Esophagus muscularis mucosa (tissue), 3 donors: ENCODE measurements at regions not wholly inside any gene's neighbourhood (a gene's known extent, or its start where the extent isn't known, plus 50 kb on each side); places are given as distances from the start of the nearest gene placed in this dataset.

Experiments
- POLR2AphosphoS5 ChIP-seq, 2 donors: sonication (generic); formaldehyde crosslinking; IDR thresholded peaks; one replicate each; pipeline ENCODE4 v1.6.1; 2017; ENCODE audit warnings: antibody characterized with exemption in 2 of 2
- TF ChIP-seq, protein P1 (sequence below), 3 experiments: fragments of 200-600 bp in 2 of 3; fragments of 450-650 bp in 1 of 3; sonication (generic) in 2 of 3; IDR thresholded peaks; one replicate each; pipeline ENCODE4 v1.5.1; 2017 to 2019; ENCODE audit warnings: antibody characterized with exemption in 3 of 3, mild to moderate bottlenecking in 2 of 3, moderate library complexity in 1 of 3

DNA sequence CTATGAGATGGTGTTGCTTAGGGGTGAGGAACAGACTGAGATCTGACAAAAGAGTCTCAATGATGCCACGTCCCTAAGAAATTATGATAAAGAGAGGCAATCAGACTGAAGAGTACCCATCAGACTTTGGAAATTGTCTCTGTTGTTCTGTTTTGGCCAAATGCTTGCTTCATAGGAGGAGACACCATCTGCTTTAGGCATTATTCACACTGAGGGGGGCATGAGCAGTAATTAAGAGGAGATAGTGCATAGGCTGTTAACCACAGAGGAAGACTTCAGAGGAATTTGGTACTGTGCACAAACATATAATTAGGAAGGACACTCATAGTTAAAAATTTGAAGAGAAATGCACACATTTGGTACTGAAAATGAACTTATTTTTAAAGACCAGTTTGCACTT lies 190.7 kb downstream of the FAM170A start:
- no peak for TF ChIP-seq POLR2AphosphoS5 (IDR thresholded peaks at IDR 0.05)
- TF ChIP-seq, protein P1, sequence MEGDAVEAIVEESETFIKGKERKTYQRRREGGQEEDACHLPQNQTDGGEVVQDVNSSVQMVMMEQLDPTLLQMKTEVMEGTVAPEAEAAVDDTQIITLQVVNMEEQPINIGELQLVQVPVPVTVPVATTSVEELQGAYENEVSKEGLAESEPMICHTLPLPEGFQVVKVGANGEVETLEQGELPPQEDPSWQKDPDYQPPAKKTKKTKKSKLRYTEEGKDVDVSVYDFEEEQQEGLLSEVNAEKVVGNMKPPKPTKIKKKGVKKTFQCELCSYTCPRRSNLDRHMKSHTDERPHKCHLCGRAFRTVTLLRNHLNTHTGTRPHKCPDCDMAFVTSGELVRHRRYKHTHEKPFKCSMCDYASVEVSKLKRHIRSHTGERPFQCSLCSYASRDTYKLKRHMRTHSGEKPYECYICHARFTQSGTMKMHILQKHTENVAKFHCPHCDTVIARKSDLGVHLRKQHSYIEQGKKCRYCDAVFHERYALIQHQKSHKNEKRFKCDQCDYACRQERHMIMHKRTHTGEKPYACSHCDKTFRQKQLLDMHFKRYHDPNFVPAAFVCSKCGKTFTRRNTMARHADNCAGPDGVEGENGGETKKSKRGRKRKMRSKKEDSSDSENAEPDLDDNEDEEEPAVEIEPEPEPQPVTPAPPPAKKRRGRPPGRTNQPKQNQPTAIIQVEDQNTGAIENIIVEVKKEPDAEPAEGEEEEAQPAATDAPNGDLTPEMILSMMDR (IDR thresholded peaks at IDR 0.05): no peak
